ENCODE measurements at regions not wholly inside any gene's neighbourhood (a gene's known extent, or its start where the extent isn't known, plus 50 kb on each side); places are given as distances from the start of the nearest gene placed in this dataset.

GRCh38 chr1:58430421-58431275 lies 115.9 kb downstream of the OMA1 start:
- DNase-seq (ENCODE audit: low read depth), result no peak

- no peak for DNase-seq (ENCODE audit: low read depth)
Observed at GRCh38 chr1:58426918-58427317, 119.6 kb downstream of the OMA1 start.

DNA sequence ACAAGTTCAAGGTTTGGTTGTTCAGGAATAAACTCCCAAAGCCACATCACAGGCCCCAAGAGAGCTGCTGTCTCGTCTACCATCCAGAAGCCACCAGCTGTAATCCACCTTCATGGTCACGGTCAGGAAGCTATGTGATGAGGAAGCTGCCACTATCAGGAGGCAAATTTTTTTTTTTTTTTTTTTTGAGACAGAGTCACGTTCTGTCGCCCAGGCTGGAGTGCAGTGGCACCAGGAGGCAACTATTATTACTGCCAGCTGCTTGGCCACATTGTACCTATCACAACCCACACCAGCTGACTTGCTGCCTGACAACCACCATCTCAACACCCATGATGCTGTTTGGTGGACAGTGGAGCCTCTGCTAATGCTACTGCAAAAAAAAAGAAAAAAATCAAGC lies 124.1 kb downstream of the OMA1 start:
- no peak for DNase-seq (ENCODE audit: low read depth)

GRCh38 chr1:58418283-58419228 lies 128.0 kb downstream of the OMA1 start:
- no peak for DNase-seq (ENCODE audit: low read depth)

GRCh38 chr1:58412071-58412580 lies 134.4 kb downstream of the OMA1 start:
- peak; percentile 38 for DNase-seq (ENCODE audit: low read depth)

DNA sequence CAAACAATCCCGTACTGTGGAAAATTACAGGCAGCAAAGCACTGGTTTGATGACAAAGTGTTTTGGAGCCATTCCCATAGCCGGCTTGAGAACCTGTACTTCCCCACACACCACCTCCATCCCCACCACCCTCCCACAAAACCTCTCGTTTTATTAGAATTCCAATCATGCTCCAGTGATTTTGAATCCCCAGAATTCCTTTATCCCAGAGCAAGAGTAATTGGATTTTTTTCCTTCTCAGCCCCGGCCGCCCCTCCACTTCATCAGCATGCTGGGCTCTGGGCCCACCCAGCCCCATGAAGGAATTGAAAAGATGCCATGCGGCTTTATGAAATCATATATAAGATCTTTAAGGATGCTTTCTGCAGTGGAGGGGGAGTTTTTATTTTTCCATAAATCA lies 136.6 kb downstream of the OMA1 start:
- no peak for DNase-seq (ENCODE audit: low read depth)

DNA sequence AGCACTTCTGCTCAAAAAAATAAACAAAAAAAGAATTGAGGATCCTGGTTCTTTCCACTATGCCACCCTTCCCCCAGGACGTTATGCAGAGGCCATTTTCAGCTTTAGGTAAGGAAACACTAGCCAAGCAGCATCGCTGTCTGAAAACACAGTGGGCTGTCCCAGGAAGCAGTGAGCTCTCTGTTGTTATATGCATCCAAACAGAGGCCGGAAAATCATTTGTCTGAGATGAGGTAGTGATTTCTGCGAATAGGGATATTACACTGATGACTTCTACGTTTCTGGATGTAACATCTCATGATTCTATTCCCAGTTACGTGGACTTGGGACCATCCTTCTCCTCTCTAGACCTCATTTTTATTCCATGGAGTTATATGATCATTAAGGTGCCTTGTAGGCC lies 137.2 kb downstream of the OMA1 start:
- no peak for DNase-seq (ENCODE audit: low read depth)

- no peak for DNase-seq (ENCODE audit: low read depth)
Observed at GRCh38 chr1:58406301-58407071, 140.0 kb downstream of the OMA1 start.

GRCh38 chr1:58405660-58406059 lies 140.9 kb downstream of the OMA1 start:
- no peak for DNase-seq (ENCODE audit: low read depth)

GRCh38 chr1:58403894-58404293 lies 142.6 kb downstream of the OMA1 start:
- no peak for DNase-seq (ENCODE audit: low read depth)

GRCh38 chr1:58402444-58402843 lies 144.1 kb downstream of the OMA1 start:
- no peak for DNase-seq (ENCODE audit: low read depth)

DNA sequence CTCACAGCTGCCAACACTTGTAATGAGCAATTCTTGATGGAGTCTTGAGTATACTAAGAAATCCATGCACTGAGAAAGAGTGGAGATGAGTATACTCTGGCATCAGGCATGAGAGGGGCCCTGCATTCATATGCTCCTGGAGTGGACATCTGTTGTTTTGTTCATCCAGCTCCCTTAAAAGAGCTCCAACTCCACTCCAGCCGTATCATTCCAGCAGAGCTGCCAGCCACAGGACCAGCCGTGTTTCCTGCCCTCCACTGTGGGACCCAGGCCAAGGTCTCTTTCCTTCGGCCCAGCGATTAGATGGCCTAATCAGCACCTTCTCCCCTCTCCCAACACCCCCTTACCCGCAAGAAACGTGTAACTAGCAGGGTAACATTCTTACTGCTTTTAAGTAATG lies 144.5 kb downstream of the OMA1 start:
- DNase-seq (ENCODE audit: low read depth), result no peak

DNA sequence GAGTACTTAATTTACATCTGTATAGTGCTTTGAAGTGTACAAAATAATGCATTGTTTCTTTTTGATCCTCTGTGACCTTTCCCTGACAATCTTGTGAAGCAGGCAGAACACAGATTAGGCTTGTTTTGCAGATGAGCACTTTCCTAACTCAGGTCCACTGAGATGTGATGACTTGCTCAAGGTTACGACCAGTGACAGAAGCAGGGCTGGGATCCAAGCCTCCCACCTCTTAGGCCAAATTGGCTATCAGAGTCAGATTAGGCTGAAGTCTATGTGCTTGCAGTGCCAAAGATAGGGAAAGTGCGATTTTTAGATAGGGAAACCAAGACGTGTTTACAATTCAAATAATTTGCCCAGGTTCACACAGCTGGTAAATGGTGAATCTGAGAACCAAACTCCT lies 147.3 kb downstream of the OMA1 start:
- DNase-seq (ENCODE audit: low read depth), result no peak

DNA sequence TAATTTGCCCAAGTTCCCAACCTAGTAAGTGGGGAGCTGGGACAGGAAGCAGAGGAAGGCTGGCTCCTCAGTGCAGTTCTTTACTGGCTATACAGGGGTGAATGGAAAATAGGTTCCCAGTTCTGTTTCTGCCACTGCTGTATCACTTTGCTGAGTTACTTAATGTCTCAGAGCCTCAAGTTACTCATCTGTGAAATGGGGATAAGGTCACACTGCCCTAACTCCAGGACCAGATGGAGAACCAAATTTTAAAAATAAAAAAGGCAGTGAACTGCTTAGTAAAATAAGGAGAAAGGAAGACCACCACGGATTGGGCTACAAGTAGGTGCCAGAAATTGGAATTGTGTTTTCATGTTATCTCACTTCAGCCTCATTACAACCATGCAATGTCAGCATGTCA lies 147.8 kb downstream of the OMA1 start:
- DNase-seq (ENCODE audit: low read depth), result no peak

DNA sequence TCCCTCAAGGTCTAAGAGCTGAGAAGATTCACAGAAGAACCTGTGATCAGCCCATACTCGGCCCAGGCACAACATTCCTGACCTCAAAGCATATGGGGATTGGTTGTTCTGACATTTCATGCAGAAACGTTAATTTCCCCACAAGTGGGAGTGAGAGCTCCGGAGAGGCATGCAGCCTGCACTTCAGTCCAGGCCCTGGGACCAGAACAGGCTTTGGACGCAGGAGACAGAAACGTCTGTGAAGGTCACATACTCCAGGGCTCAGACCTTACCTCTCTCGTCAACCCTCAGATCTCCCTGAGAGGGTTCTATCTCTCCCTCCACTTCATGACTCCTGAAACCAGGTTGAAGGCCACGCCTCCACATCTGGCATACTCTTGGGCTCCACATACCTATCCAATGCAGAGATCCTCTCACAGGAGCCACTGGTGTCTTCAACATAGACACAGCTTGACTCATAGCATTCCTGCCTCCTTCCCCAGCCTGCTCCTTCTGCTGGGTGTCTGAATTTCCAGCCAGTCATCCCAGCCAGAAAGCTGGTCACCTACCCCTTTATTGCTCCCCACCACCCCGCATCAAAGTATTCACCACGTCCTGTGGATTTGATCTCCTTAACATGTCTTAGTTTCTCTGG lies 149.2 kb downstream of the OMA1 start:
- no peak for DNase-seq (ENCODE audit: low read depth)

DNA sequence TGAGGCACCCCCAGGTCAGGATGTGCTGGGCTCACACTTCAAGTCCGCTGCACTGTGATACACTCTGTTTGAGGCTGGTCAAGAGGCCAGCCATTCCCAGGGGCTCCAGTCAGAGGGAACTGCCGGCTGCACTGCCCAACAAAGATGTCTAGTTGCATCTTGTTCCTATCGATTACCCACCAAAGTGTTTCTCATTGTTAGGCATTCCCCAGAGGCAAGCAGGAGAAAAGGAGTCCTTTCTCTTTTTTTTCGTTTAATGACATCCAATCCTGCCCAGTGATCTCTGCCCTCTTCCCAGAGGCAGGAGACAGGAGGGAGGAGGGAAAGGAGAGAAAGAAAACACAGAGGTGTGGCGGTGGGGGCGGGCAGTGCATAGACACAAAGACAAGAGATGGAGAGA lies 150.4 kb downstream of the OMA1 start:
- no peak for DNase-seq (ENCODE audit: low read depth)

GRCh38 chr1:58395355-58395754 lies 151.2 kb downstream of the OMA1 start:
- DNase-seq (ENCODE audit: low read depth), result peak; percentile 73

DNA sequence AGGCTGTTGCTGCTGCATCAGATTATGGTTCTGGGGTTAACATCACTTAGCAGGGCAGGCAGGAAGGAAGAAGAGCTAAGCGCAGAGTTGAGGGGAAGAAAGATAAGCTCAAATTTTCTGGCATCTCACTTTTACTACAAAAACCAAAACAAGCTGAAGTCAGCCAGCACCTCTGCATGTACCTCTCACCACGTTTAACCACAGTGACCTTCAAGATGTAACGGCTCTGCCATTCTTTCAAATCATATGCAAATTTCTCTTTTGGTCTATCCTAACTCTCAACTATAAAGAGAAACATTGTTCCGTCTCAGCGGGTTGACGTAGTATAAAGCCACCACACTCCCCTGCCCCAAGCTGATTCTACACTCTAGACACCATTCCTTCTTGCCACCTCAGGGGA lies 154.4 kb downstream of the OMA1 start:
- no peak for DNase-seq (ENCODE audit: low read depth)

- DNase-seq (ENCODE audit: low read depth), result no peak
Observed at GRCh38 chr1:58391514-58391913, 155.0 kb downstream of the OMA1 start.

DNA sequence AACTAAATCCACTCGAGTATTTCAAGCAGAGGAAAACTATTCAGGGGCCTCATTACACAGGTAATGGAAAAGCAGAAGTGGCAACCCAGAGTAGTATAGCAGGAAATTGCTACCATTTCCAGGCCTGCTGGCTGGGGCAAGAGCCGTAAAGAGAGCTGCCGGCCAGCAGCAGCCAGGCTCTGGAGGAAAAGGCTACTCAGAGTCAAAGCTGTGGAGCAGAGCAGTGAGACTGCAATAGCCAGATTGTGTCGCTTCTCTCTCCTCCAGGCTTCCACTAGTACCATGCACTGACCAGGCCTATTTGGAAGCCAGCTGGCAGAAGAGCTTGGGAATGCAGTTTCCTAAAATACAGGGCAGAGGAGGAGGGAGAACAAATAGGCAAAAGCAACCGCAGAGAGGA lies 155.5 kb downstream of the OMA1 start:
- DNase-seq (ENCODE audit: low read depth), result no peak

DNA sequence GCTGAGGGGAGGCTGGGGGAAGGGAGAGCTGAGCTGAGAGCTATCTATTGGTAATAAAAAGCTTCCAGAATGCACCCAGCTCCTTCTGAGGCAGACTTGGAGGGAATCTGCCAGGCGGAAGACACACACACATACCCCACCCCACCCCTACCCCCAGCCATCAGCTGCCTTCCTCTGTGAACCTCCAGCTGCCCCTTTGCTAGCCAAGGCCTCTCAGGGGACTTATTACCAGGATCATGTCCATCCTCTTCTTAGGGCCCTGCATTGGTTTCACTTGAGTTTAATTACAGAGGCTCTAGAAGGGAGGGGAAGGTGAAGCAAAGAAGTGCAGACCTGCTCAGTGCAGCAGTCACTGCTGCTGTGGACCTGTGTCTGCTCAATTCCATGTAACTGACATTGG lies 156.4 kb downstream of the OMA1 start:
- no peak for DNase-seq (ENCODE audit: low read depth)

DNA sequence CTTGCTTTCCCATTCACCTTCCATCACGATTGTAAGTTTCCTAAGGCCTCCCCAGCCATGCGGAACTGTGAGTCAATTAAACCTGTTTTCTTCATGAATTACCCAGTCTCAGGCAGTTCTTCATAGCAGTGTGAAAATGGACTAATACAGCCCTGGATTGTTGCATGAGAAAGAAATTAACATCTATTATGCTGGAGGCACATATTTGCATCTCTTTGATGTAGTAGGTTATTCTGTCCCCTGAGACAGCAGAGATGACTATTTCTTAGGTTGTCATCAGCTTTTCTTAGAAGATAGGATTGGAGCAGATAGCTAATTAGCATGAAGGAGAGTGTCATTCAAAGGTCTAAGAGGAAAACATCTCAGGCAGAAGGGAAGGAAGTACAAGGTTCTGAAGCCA lies 166.2 kb downstream of the OMA1 start:
- no peak for DNase-seq (ENCODE audit: low read depth)

All from stromal cell of bone marrow (primary cell).